Stimulated activated CD8-positive, alpha-beta memory T cell treated with anti-CD3 and anti-CD28 coated beads, Interleukin-4, amount 100 ng/mL, for 48 hours (primary cell): ENCODE measurements at regions not wholly inside any gene's neighbourhood (a gene's known extent, or its start where the extent isn't known, plus 50 kb on each side); places are given as distances from the start of the nearest gene placed in this dataset.
A peak's percentile ranks its signal among the peaks of the same experiment; 100 is the strongest.

ENCODE experiments used
- DNase-seq: peaks from one replicate; pipeline ENCODE4 v3.0.0-alpha.2; 2020

- DNase-seq = no peak
Observed at GRCh38 chr4:3832536-3833220, 66.5 kb downstream of the ADRA2C start.

- no peak for DNase-seq
Observed at GRCh38 chr4:3833326-3833989, 67.3 kb downstream of the ADRA2C start.

- no peak for DNase-seq
Observed at GRCh38 chr4:3834186-3834662, 68.0 kb downstream of the ADRA2C start.

GRCh38 chr4:3834663-3835521, 68.7 kb downstream of the ADRA2C start:
- DNase-seq = no peak

- no peak for DNase-seq
Observed at GRCh38 chr4:3835527-3836405, 69.6 kb downstream of the ADRA2C start.

GRCh38 chr4:3836406-3836755, 70.2 kb downstream of the ADRA2C start:
- no peak for DNase-seq

- DNase-seq = peak; percentile 50
Observed at GRCh38 chr4:3836756-3837601, 70.8 kb downstream of the ADRA2C start.

GRCh38 chr4:3838437-3839380, 72.5 kb downstream of the ADRA2C start:
- no peak for DNase-seq

GRCh38 chr4:3845094-3845743, 79.0 kb downstream of the ADRA2C start:
- no peak for DNase-seq

- no peak for DNase-seq
Observed at GRCh38 chr4:3845744-3846429, 79.7 kb downstream of the ADRA2C start.

- no peak for DNase-seq
Observed at GRCh38 chr4:3847211-3847940, 81.2 kb downstream of the ADRA2C start.

- no peak for DNase-seq
Observed at GRCh38 chr4:3848323-3848722, 82.1 kb downstream of the ADRA2C start.

- no peak for DNase-seq
Observed at GRCh38 chr4:3849140-3849539, 83.0 kb downstream of the ADRA2C start.

GRCh38 chr4:3850128-3850527, 83.9 kb downstream of the ADRA2C start:
- DNase-seq = no peak

GRCh38 chr4:3851211-3851610, 85.0 kb downstream of the ADRA2C start:
- DNase-seq = no peak

- no peak for DNase-seq
Observed at GRCh38 chr4:3851881-3852280, 85.7 kb downstream of the ADRA2C start.

- DNase-seq = no peak
Observed at GRCh38 chr4:3852309-3852708, 86.1 kb downstream of the ADRA2C start.

- no peak for DNase-seq
Observed at GRCh38 chr4:3852711-3853110, 86.5 kb downstream of the ADRA2C start.
